Ovary (tissue), 7 donors: ENCODE measurements at regions not wholly inside any gene's neighbourhood (a gene's known extent, or its start where the extent isn't known, plus 50 kb on each side); places are given as distances from the start of the nearest gene placed in this dataset.

Experiments
- DNase-seq, 5 donors: peaks; one replicate each; pipeline ENCODE4 v3.0.0-alpha.2; 2019 to 2020
- H3K27ac ChIP-seq, 2 donors: fragments of 200-600 bp; one replicate each; pipeline versions ENCODE4 v1.5.1 to v1.8.0; 2019 to 2022
- H3K27me3 ChIP-seq: fragments of 200-600 bp; one replicate; pipeline ENCODE4 v1.8.0; 2022
- H3K36me3 ChIP-seq: fragments of 200-600 bp; sonication (generic); one replicate; pipeline ENCODE4 v1.5.1; 2019
- H3K4me1 ChIP-seq: one replicate; pipeline ENCODE4 v1.8.1; 2013; ENCODE audit warnings: mild to moderate bottlenecking, moderate library complexity; ENCODE audit not compliant: insufficient read depth
- H3K4me3 ChIP-seq: fragments of 200-600 bp; sonication (generic); one replicate; pipeline ENCODE4 v1.5.1; 2017
- H3K9me3 ChIP-seq, 2 donors: fragments of 200-600 bp in 1 of 2; sonication (generic) in 1 of 2; one replicate each; pipeline versions ENCODE4 v1.5.1 to v1.8.1; 2013 to 2019; ENCODE audit warnings: mild to moderate bottlenecking in 1 of 2, moderate library complexity in 1 of 2
- CTCF ChIP-seq, 3 donors: fragments of 450-650 bp in 2 of 3; fragments of 200-600 bp in 1 of 3; IDR thresholded peaks; one replicate each; pipeline versions ENCODE4 v1.5.1 to v1.8.0; 2016 to 2022; ENCODE audit warnings: antibody characterized with exemption in 3 of 3, mild to moderate bottlenecking in 1 of 3
- EP300 ChIP-seq: sonication (generic); formaldehyde crosslinking; IDR thresholded peaks from one replicate; pipeline ENCODE4 v1.6.1; 2017; ENCODE audit warnings: antibody characterized with exemption
- POLR2A ChIP-seq: fragments of 450-650 bp; IDR thresholded peaks from one replicate; pipeline ENCODE4 v1.6.1; 2017; ENCODE audit warnings: antibody characterized with exemption, mild to moderate bottlenecking, moderate library complexity
- WGBS, 3 donors: extraction: QIAGEN DNeasy Blood & Tissue Kit in 1 of 3; methylation state at CpG; one replicate each; pipeline versions ENCODE4 v1.1.5 to v1.1.7; 2013 to 2017; 5-methylcytosine and 5-hydroxymethylcytosine counted together
- intact Hi-C, 4 donors: fragments of 100-400 bp; cut with DNase I; formaldehyde crosslinking; loops; one replicate each; pipeline versions ENCODE4 v1.11.0 to v1.15.1; 2022 to 2023
- donor health status: DM: no; HTN: no; CAD: no; lungs with moderate emphysema.
- donor health status: DM: no; HTN: no; CAD: no.
- donor health status: Bipolar disorder and iron deficiency.
- donor health status: DM: no; HTN: no; CAD: no.
- donor health status: DM: yes; HTN: yes; CAD: no.

GRCh38 chr11:23509023-23509422 lies 648.7 kb upstream of the CCDC179 start:
- Histone ChIP-seq H3K4me1 (no peaks in the 10 kb centered on the region), H3K36me3 (no peaks in the 10 kb centered on the region), H3K9me3 (no peaks in the 10 kb centered on the region), H3K27ac (no peak overlapping the region), H3K27me3 (no peaks in the 10 kb centered on the region), H3K4me3 (no peak overlapping the region)
- DNase-seq: no peak
- no peak for TF ChIP-seq POLR2A
- TF ChIP-seq CTCF (IDR thresholded peaks at IDR 0.05): no peak
- no peak for TF ChIP-seq EP300
- intact Hi-C loops: no loop called here

DNA sequence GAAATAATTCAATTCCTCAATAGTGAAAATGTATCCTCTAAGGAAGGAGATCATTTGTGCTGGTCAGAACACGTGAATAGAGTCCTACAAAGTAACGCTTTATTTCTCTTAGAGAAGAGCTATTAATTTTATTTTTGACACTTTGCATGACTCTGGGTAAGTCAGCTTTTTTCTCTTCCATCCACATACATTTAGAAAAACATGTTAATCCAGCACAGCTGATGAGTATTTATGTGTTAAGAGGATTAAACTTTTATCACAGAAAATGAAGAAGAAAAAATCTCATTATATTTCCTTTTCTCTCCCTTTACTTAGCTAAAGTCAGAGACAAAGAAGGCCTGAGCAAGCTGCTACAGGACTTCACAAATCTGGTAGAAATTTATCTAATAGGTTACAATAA lies 649.5 kb upstream of the CCDC179 start:
- no peak for DNase-seq
- Histone ChIP-seq H3K27me3 (no peaks in the 10 kb centered on the region), H3K4me1 (no peaks in the 10 kb centered on the region), H3K4me3 (no peak overlapping the region), H3K36me3 (no peaks in the 10 kb centered on the region), H3K27ac (no peak overlapping the region), H3K9me3 (no peaks in the 10 kb centered on the region)
- TF ChIP-seq CTCF (IDR thresholded peaks at IDR 0.05) (no peak), POLR2A (no peak), EP300 (no peak)
- WGBS, 3 donors: 71 to 75% (median 73%) methylated on average over 2 of the region's 2 CpGs
- intact Hi-C loops: no loop called here

GRCh38 chr11:23519194-23519593 lies 658.9 kb upstream of the CCDC179 start:
- Histone ChIP-seq H3K27me3 (no peaks in the 10 kb centered on the region), H3K27ac (no peak overlapping the region), H3K4me3 (no peak overlapping the region), H3K9me3 (no peaks in the 10 kb centered on the region), H3K36me3 (no peaks in the 10 kb centered on the region), H3K4me1 (no peaks in the 10 kb centered on the region)
- no peak for TF ChIP-seq CTCF (IDR thresholded peaks at IDR 0.05)
- TF ChIP-seq POLR2A: no peak
- no peak for TF ChIP-seq EP300
- no peak for DNase-seq
- intact Hi-C loops: no loop called here
- 47 to 76% (median 62%) methylated on average over 2 of the region's 2 CpGs for WGBS, 3 donors

DNA sequence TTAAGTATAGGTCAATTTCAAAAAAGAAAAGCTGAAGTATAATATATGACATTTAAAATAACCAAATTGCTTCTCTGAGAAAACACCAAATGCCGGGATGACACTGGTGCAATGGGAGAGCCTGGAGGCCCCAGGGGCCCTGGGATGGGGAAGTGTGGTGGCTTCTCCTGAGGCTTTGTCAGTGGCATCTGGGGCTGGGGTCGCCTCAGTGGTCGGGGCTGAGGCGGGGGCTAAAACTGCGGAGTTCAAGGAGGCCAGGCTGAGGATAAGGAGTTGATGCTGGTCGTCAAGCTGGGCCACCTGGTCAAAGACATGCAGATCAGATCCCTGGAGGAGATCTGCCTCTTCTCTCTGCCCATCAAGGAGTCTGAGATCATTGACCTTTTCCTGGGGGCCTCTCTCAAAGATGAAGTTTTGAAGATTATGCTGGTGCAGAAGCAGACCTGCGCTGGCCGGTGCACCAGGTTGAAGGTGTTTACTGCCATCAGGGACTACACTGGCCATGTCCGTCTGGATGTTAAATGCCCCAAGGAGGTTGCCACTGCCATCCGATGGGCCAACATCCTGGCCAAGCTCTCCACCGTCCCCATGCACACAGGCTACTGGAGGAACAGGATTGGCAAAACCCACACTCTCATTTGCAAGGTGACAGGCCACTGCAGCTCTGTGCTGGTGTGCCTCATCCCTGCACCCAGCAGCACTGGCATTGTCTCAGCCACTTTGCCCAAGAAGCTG lies 660.1 kb upstream of the CCDC179 start:
- TF ChIP-seq CTCF (IDR thresholded peaks at IDR 0.05) (no peak), POLR2A (no peak)
- no peak for DNase-seq
- no peak overlapping the region for H3K27ac ChIP-seq
- no peak overlapping the region for H3K4me3 ChIP-seq
- no peaks in the 10 kb centered on the region for H3K4me1 ChIP-seq
- intact Hi-C loops: no loop called here
- 90 to 93% (median 92%) methylated on average over 11 of the region's 11 CpGs for WGBS, 3 donors
- H3K9me3 ChIP-seq: no peaks in the 10 kb centered on the region
- no peaks in the 10 kb centered on the region for H3K27me3 ChIP-seq
- H3K36me3 ChIP-seq: no peaks in the 10 kb centered on the region
